GM12872 (cell line): ENCODE measurements at regions not wholly inside any gene's neighbourhood (a gene's known extent, or its start where the extent isn't known, plus 50 kb on each side); places are given as distances from the start of the nearest gene placed in this dataset.

ENCODE experiments used
- CTCF ChIP-seq: IDR thresholded peaks from 3 replicates; pipeline ENCODE4 v1.5.1; 2011; ENCODE audit warnings: low read depth, mild to moderate bottlenecking, low read length, moderate library complexity; ENCODE audit not compliant: insufficient read depth

- no peak for TF ChIP-seq CTCF
Measured at GRCh38 chr10:36534471-36535002, 590.9 kb upstream of the ANKRD30A start.

- no peak for TF ChIP-seq CTCF
Measured at GRCh38 chr10:36533861-36534260, 591.5 kb upstream of the ANKRD30A start.

DNA sequence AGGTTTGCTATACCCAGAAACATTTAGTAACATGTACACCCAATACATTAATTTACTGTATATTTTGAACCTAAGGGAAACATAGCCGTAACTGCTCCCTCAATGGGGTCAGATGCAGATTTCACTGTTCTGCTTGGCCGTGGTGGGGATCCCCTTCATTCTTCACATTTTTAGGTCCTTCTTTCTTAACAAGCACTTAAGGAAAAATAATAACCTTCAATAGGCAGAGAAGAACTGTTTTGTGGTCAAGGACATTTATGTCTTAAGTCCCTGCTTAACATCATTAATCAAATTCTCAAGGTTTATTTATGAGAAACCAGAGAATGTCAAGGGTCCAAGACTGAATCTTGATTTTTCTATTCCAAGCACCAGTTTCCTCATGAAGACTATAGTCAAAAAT is 592.1 kb upstream of the ANKRD30A start:
- TF ChIP-seq CTCF, result no peak

DNA sequence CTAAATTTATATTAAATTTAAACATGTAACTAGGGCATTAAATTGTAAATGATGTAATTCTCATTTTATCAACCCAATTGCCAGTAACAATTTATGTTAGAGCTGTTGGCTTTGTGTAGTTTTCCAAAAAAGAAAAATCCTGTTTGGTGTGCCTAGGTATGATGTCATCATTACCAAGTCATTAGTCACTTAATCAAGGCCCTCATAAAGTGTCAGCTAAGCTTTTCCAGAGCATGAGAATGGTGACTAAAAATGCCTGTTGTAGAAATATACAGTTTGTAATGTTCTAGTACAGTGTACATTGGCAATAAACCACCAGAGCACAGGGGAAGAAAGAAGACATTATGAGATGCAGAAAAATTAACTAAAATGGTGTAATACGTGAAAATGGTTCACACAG is 593.8 kb upstream of the ANKRD30A start:
- TF ChIP-seq CTCF, result no peak

GRCh38 chr10:36526033-36526432 is 599.4 kb upstream of the ANKRD30A start:
- TF ChIP-seq CTCF, result no peak

DNA sequence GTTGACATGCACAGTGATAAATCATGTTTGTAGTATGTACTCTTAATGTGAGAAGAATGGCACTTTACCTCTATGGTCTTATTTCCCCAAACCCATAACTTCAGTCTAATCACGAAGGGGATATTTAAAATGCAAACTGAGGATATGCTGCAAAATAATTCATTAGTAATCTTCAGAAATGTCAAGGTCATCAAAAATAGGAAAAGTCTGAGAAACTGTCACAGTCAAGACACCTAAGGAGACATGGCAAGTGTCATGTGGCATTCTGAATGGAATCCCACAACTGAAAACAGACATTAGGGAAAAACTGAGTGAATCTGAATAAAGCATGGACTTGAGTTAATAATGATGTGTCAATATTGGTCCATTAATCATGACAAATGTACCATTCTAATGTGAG is 605.5 kb upstream of the ANKRD30A start:
- no peak for TF ChIP-seq CTCF

DNA sequence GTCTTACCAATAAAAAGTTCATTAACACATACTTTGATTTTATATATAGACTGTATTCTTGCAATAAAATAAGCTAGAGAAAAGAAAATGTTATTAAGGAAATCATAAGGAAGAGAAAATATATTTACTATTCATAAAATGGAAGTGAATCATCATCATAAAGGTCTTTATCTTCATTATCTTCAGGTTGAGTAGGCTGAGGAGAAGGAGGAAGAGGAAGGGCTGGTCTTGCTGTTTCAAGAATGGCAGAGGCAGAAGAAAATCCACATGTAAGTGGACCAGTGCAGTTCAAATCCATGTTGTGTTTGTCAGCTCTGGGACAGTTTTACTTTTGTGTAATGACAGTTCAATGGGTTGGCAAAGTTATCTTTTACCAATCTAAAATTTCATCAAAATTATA is 609.1 kb upstream of the ANKRD30A start:
- no peak for TF ChIP-seq CTCF

- no peak for TF ChIP-seq CTCF
Measured at GRCh38 chr10:36515319-36515718, 610.1 kb upstream of the ANKRD30A start.
